Mucosa of descending colon (tissue), 3 donors: ENCODE measurements at regions not wholly inside any gene's neighbourhood (a gene's known extent, or its start where the extent isn't known, plus 50 kb on each side); places are given as distances from the start of the nearest gene placed in this dataset.

Experiments
- ATAC-seq: fragments of 200-7000 bp; cut with Tn5 transposase; one replicate; pipeline ENCODE4 v1.9.1; 2020; ENCODE audit warnings: mild to moderate bottlenecking, moderate library complexity
- DNase-seq, 3 donors: peaks; one replicate each; pipeline ENCODE4 v3.0.0-alpha.2; 2020
- H3K36me3 ChIP-seq: fragments of 200-600 bp; one replicate; pipeline ENCODE4 v1.8.0; 2021; ENCODE audit warnings: low read depth, mild to moderate bottlenecking
- H3K4me1 ChIP-seq: fragments of 200-600 bp; one replicate; pipeline ENCODE4 v1.8.0; 2021; ENCODE audit warnings: low read depth, mild to moderate bottlenecking
- H3K4me3 ChIP-seq: fragments of 200-600 bp; one replicate; pipeline ENCODE4 v1.8.0; 2021; ENCODE audit warnings: mild to moderate bottlenecking
- H3K9me3 ChIP-seq: fragments of 200-600 bp; one replicate; pipeline ENCODE4 v1.8.0; 2021; ENCODE audit warnings: mild to moderate bottlenecking
- intact Hi-C, 2 donors: fragments of 100-400 bp; cut with DNase I in 1 of 2; cut with micrococcal nuclease in 1 of 2; formaldehyde crosslinking; loops; one replicate each; pipeline versions ENCODE4 v1.11.0 to v1.11.1; 2022; cut with DNase I, micrococcal nuclease
- TF ChIP-seq, protein P1 (sequence below): fragments of 200-600 bp; IDR thresholded peaks from one replicate; pipeline ENCODE4 v1.8.0; 2022; ENCODE audit warnings: antibody characterized with exemption, mild to moderate bottlenecking
- donor health status: DM: no; HTN: no; CAD: no; lungs with moderate emphysema.
- donor health status: DM: no; HTN: no; CAD: no.
- donor health status: DM: no; HTN: yes; CAD: no.

DNA sequence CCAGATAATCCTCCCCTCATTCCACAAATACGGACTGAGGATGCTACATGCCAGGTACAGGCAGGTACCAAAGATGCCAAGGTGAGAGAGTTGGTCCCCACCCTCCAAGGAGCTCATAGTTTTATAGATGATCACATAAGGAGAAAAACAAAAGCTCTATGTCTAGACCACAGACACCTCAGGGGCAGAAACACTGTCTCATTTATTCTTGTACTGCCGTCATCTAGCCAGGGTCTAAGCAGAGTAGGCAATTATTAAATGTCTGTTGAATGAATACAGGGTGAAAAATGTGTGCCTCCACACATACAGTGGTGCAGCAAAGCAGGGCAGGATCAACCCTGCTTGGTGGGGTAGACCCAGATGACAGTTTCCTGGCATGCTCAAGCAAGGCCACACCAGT is 439.8 kb upstream of the JARID2 start:
- no peaks in the 10 kb centered on the region for H3K36me3 ChIP-seq
- TF ChIP-seq, protein P1, sequence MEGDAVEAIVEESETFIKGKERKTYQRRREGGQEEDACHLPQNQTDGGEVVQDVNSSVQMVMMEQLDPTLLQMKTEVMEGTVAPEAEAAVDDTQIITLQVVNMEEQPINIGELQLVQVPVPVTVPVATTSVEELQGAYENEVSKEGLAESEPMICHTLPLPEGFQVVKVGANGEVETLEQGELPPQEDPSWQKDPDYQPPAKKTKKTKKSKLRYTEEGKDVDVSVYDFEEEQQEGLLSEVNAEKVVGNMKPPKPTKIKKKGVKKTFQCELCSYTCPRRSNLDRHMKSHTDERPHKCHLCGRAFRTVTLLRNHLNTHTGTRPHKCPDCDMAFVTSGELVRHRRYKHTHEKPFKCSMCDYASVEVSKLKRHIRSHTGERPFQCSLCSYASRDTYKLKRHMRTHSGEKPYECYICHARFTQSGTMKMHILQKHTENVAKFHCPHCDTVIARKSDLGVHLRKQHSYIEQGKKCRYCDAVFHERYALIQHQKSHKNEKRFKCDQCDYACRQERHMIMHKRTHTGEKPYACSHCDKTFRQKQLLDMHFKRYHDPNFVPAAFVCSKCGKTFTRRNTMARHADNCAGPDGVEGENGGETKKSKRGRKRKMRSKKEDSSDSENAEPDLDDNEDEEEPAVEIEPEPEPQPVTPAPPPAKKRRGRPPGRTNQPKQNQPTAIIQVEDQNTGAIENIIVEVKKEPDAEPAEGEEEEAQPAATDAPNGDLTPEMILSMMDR = no peak
- DNase-seq (no peak), ATAC-seq (no peak)
- H3K4me1 ChIP-seq = peaks cover 10% of the 10 kb centered on the region
- H3K9me3 ChIP-seq = peaks cover 7% of the 10 kb centered on the region
- intact Hi-C loops = no loop called here
- no peak overlapping the region for H3K4me3 ChIP-seq

DNA sequence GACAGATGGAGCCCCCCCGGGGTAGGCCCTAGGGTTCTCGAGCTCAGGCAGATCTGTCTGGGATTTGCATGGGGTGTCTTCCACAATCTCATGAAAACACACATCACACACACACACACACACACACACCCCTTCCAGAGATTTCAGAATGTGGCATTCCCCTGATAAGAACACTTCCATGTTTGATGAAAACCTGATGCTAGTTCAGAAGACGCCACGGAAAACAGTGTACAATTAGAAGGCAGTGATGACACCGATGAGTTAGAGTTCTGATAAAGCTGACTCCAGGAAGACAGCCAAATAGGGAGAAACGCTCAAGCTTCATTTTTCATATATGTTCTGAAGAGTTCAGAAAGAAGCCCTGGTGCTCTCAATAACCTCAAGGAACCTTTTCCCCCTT is 438.7 kb upstream of the JARID2 start:
- ATAC-seq (no peak), DNase-seq (no peak)
- Histone ChIP-seq H3K4me3 (no peak overlapping the region), H3K36me3 (no peaks in the 10 kb centered on the region), H3K9me3 (peaks cover 7% of the 10 kb centered on the region), H3K4me1 (peaks cover 10% of the 10 kb centered on the region)
- intact Hi-C loops = no loop called here
- TF ChIP-seq, protein P1 = no peak

DNA sequence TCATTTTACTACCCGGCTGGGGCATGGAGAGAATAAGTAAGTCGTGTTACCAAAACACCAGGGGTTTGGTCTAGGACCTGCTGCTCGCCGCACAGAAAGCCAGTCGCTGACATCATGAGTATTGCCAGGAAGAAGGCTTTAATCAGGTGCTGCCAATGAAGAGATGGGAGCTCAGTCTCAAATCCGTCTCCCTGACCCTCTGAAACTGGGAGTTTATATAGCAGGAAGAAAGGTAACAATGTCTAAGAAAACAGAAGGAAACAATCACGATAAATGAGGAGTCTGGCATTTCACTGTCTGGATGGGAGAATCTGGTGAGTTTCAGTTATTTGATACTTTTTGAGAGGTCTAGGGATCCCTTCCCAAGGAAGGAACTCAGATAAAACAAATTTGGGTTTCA is 437.9 kb upstream of the JARID2 start:
- Histone ChIP-seq H3K4me3 (no peak overlapping the region), H3K4me1 (peaks cover 13% of the 10 kb centered on the region), H3K9me3 (peaks cover 7% of the 10 kb centered on the region), H3K36me3 (no peaks in the 10 kb centered on the region)
- ATAC-seq (no peak), DNase-seq (no peak)
- TF ChIP-seq, protein P1 = no peak
- intact Hi-C loops = no loop called here

DNA sequence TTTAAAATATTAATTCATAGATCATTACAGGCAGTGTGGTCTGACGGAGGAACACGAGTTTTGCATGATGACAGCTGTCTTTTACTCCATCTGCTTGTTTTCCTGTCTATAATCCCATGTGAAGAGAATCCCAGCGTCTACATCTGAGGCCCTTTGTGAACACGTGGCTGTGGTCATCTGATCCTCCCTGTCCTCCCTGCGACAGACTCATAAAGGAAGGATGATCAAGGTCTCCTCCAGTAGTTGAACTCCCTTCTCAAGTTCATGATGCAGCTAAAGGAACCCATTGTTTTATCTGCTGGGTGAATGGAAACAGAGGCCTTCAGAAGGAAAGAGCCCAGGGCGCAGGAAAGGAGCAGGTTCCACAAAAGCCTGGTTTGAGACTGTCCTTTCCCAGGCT is 435.8 kb upstream of the JARID2 start:
- H3K9me3 ChIP-seq = peaks cover 7% of the 10 kb centered on the region
- intact Hi-C loops = no loop called here
- H3K4me3 ChIP-seq = no peak overlapping the region
- no peaks in the 10 kb centered on the region for H3K36me3 ChIP-seq
- DNase-seq (no peak), ATAC-seq (no peak)
- TF ChIP-seq, protein P1 = no peak
- H3K4me1 ChIP-seq = peaks cover 4% of the 10 kb centered on the region

DNA sequence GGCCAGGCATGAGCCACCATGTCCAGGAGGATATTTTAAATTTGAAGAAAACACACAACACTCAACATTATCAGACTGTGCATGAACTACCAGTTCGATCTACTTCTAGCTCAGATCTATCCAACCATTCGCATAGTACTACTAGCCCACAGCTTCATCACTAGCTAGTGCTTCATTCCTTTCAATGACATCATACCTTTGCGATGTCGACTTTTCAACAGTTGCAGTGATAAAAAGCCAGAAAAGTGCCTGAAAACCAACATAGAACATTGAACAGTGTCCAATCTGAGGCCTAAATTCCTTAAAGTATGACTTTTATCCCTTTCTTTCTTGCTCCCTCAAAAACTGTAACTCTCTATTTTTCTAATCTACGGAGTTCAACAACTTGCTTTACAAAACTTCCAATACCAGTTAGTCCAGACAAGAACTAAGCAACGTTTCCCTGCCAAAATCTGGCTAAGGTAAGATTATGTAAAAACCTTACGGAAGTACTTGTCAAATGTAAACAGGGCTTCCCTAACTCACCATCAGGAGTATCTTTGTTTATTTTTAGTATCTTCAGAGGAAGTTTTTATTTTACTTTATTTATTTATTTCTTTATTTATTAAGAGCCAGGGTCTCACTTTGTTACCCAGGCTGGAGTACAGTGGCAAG is 434.0 kb upstream of the JARID2 start:
- H3K4me3 ChIP-seq = no peak overlapping the region
- no peak for ATAC-seq

More for the DNA sequence above, 434.0 kb upstream of the JARID2 start:
- TF ChIP-seq, protein P1 = no peak
- no peak for DNase-seq
- Histone ChIP-seq H3K36me3 (no peaks in the 10 kb centered on the region), H3K4me1 (peaks cover 3% of the 10 kb centered on the region), H3K9me3 (peaks cover 7% of the 10 kb centered on the region)
- intact Hi-C loops = no loop called here
